ENCODE measurements at regions not wholly inside any gene's neighbourhood (a gene's known extent, or its start where the extent isn't known, plus 50 kb on each side); places are given as distances from the start of the nearest gene placed in this dataset.
"Not testable (repeated sequence)": the region's sequence is repeated elsewhere in the genome, so short reads cannot be mapped to it uniquely, and the experiment has no call there.

- no peak for DNase-seq (ENCODE audit: low spot score)
Observed at GRCh38 chr20:48405909-48406308, 421.9 kb downstream of the PREX1 start.

DNA sequence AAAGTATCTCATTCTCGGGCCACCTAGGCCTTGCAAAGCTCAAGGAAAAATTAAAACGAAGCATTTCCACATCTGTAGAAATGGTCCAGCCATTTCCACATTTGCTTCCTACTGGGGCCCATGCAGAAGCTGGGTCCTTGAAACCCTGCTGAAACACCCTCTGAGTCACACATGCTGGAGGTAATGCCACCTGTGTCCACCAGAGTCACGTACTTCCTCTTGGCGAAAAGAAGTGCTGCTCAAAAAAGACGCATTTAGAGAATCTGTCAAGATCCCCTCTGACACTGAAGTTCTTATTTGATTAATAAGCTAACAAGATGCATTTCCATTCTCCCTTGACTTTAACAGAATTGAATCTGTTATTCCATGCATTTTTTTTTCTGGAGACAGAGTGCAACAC, 423.2 kb downstream of the PREX1 start:
- DNase-seq (ENCODE audit: low spot score) = peak; percentile 11

- DNase-seq (ENCODE audit: low spot score) = no peak
Observed at GRCh38 chr20:48403167-48403761, 424.5 kb downstream of the PREX1 start.

GRCh38 chr20:48401359-48401758, 426.4 kb downstream of the PREX1 start:
- no peak for DNase-seq (ENCODE audit: low spot score)

- no peak for DNase-seq (ENCODE audit: low spot score)
Observed at GRCh38 chr20:48400009-48400408, 427.8 kb downstream of the PREX1 start.

DNA sequence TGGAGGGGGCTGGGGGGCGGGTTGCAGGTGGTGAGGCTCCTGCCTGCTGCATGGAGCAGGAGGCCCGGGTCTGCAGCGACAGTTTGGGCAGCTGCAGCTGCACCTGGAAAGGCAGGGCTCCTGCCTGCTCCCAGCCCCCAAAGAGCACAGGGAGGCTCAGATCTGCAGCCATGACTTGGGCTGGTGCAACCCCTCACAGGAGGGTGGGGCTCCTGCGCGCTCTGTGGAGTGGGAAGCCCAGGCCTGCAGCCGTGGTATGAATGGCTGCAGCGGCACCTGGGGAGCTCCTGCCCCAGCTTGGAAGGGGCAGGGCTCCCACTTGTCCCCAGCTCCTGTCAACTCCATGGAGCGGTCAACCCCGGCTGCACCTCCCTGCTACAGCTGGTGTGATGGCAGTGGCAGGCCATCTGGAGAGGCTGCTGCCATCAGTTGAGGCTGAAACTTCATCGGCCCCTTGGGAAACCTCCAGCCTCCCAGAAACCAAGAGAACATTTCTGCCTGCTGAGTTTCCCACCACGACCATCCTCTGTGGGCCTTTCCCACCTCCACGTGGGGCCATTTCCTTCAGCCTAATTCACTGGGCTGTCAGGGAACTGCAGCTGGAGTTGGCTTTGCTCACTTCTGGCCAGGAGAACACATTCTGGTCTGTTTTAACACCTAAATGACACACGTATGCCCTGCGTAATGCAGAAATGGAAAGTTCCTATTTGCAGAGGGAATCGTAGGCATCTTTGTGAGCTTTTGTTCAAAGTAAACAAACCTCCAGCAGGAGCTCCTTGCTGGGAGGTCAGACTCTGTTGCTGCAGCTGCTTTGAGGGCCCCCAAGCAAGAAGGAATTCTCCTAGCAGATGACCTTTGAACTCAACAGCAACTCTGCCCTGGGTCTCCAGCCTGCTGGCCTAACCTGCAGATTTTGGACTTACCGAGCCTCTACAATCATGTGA, 429.0 kb downstream of the PREX1 start:
- no peak for DNase-seq (ENCODE audit: low spot score)

DNA sequence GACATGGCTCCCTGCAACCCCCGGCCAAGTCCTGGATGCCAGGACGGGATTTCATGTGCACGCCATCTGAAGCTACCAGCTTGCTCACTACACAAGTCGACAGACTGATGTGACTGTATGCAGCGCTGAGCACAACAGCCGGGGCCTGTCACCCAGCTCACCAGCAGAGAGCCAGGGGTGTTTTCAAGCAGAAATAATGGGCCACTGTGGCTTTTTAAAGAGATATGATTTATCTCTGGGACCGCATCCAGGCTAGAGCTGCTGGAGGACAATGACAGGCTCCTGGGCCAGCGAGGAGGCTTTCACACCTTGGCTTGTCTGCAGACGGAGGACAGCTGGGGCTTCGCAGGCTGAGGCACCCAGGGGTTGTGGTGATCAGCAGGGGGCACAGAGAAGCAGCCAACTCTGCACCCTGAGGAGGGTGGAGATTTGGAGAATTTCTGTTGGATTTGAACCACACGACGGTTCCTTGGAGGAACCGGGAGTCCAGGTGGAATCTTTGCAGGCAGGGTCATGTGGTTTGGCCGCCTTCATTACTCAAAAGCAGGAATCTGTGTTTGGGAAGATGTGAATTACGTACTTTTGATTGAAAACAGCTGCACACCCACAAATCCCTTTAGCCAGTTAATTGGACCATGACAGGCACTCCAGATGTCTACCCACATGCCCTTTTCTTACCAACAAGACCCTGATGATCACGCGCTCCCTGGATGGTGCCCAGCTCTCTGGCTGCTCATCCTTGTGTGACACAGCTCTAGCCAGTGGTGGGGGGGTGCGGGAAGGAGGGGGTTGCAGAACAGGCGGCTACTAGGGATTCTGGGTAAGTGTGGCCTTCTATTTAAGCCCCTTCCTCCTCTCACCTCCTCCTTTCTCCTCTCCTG, 430.6 kb downstream of the PREX1 start:
- DNase-seq (ENCODE audit: low spot score) = not testable (repeated sequence)

DNA sequence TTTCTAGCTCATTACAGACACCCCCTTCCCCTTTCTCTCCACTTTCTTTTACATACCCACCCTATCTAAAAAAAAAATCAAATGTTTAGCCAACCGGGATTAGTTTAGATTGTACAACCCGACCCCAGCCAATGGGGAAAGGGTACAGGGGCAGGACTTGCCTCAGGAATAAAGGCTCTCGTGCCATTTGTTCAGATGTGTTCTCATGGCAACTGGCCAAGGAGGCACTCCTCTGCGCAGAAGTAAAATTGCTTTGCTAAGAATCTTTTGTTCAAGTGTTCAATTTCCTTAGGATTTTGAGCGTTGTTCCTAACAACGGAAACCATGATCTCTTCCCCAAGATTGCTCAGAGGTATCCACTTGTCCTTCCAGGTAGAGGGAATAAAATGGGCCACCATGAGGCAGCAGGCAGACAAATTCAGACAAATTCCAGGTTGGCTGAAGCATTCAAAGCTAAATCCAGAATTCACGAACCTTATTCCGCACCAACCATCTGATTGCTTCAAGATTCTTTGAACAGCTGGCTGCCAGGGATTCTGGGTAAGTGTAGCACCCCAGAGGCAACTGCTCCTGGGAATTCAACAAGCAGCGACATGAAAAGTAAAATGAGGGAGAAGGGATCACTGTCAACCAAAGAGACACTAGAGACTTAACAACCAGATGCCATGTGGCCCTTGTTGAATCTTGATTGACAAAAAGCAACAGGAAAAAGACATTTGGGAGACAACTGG, 431.8 kb downstream of the PREX1 start:
- DNase-seq (ENCODE audit: low spot score) = no peak

GRCh38 chr20:48394415-48395081, 433.3 kb downstream of the PREX1 start:
- DNase-seq (ENCODE audit: low spot score) = no peak

DNA sequence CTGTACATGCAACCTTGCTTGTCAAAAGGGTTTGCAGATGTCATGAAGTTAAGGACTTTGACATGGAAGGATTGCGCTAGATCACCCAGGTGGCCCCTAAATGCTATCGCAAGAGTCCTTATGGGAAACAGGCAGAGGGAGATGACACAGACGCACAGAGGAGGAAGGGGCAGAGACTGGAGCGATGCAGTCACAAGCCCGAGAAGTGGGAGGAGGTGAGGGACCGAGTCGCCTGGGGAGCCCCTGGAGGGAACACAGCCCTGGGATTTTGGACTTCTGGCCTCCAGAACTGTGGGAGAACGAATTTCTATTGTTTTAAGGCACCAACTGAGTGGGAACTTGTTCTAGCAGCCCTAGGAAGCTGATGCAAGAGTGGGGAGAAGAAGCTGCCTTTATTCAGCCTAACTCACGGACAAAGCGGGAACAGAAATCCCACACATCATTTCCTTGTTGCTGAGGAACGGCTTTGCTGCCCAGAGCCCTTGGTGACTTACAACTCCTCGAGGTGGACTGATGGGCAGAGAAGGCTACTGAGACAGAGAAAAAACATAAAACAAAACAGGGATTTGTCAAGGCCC, 434.0 kb downstream of the PREX1 start:
- no peak for DNase-seq (ENCODE audit: low spot score)

DNA sequence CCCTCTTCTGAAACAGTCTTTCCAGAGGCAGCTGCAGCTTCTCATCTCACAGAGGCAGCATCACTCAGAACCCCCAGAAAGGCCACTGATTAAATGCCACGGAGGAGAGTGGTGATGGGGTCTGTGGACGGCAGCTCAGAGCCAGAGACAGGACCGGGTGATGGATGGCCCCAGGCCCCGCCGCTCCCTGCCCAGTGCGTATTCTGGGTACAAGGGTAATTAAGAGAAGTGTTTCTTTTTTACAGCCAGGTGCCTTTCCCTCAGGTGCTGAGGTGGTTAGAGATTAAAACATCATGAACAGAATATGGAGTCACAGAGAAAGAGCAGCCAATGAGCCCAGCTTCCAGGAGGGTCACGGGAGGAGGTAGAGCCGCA, 434.5 kb downstream of the PREX1 start:
- no peak for DNase-seq (ENCODE audit: low spot score)

DNA sequence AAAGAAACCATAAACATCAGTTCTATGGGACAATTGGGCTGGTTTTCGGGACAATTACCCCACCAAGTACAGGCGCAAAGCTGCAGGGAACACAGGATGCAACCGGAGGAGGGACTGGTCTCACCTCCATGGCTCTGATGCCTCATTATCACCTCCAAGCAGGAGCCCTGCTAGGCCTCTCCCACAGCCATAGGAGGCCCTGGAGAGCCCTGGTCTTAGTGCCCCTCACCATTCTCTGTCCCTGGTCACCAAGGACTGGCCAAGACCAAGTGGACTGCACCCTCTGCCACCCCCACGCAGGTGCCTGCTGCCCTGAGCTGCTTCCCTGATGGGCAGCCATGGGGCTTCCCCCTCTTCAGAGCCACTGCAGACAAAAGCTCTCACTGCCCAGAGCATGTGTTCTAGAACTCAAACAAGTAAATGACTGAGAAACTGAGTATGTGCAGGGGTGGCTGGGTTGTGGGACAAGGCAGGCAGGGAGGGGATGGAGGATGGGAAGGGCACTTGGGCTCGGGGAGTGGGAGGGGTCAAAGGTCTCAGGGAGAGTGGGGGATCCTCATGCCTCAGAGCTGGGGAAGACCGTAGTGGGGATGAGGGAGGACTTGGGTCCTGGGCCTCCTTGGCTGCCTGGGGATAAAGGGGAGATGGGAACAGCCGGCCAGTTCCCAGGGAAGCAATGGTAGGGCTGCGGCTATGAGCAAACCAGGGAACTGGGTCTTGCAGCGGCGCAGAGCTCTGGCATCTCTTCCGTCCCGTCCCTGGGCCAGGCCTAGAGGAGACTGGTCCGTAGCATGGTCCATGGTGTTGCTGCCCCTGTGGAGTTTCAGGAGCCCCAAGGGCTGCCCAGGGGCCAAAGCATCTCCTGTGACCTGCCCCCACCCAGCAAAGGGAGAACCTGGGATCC, 435.1 kb downstream of the PREX1 start:
- DNase-seq (ENCODE audit: low spot score) = no peak

GRCh38 chr20:48390981-48391380, 436.8 kb downstream of the PREX1 start:
- no peak for DNase-seq (ENCODE audit: low spot score)

- no peak for DNase-seq (ENCODE audit: low spot score)
Observed at GRCh38 chr20:48387675-48388074, 440.1 kb downstream of the PREX1 start.

- no peak for DNase-seq (ENCODE audit: low spot score)
Observed at GRCh38 chr20:48385527-48385926, 442.3 kb downstream of the PREX1 start.

DNA sequence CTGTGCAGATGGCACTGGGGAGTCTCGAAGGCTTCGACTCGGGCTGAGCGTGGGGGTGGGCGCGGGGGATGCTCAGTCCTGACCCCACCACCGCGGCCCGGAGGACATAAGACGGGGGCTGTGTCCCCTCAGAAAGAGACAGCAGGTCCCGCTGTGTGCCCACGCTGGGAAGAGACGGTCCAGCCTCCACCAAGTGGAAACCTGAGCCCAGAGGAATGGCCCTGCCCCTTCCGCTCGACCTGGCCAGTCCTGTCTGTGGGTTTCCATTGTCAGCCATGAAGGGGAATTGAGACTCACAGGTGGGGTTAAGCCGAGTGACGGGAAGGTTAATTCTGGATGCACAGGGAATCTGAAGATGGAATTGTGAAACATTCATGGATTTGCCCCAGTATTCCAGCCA, 442.7 kb downstream of the PREX1 start:
- no peak for DNase-seq (ENCODE audit: low spot score)

- no peak for DNase-seq (ENCODE audit: low spot score)
Observed at GRCh38 chr20:48384147-48384818, 443.5 kb downstream of the PREX1 start.

DNA sequence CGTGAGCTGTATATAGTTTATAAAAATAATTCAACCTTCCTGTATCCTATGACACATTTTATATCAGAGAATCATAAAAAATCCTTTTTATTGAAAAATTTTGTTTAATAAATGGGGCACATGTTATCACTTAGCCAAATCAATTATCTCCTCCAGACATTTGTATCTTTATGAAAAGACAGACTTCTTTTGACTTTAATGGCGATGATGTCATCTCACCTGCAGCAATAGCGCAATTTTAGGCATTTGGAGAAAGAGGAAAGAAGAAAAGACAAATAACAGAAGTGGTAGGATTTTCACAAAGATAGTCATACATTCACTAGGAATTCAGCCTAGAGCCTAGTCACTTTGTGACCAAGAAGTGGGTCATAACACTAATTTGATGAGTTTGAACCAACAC, 444.5 kb downstream of the PREX1 start:
- DNase-seq (ENCODE audit: low spot score) = no peak

- no peak for DNase-seq (ENCODE audit: low spot score)
Observed at GRCh38 chr20:48382304-48382703, 445.5 kb downstream of the PREX1 start.
